T follicular helper cell (primary cell): ENCODE measurements at regions not wholly inside any gene's neighbourhood (a gene's known extent, or its start where the extent isn't known, plus 50 kb on each side); places are given as distances from the start of the nearest gene placed in this dataset.
"Not testable (repeated sequence)": the region's sequence is repeated elsewhere in the genome, so short reads cannot be mapped to it uniquely, and the experiment has no call there.

Source experiments
- DNase-seq: peaks from one replicate; pipeline ENCODE4 v3.0.0-alpha.2; 2020; ENCODE audit warnings: low read depth

DNA sequence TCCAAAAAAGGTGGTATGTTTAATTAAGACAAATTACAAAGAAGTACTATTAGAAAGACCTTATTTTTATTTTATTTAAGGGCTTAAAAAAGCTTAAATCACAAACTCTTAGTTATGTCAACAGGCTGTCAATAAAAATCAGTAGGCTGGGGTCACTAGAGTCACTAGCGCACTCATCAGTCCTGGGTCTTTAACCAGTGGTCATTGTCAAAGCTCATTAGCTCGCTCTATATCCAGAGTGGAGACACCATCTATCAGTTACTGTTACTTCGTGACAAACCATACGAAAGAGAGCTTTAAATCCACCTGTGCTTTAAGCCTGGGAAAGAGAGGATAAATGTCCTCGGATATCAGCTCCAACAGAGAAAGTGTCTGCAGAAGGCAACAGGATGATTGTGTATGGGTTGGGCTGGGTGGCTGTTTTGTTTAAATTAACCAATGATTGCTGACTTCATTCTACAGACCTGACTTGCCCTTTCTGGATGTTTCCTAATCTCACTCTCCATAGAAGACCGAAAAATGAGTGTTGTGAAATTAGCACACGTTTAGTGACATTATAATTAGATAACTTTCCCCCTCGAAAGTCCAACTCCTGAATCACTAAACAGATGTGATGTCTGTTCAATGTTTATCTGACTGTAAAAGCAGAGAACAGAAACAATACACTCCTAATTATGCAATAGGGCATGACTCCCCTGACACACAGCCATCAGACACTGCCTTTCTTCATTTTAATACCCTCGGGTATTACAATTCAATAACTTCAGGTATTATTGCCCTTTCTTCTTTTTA, 123.6 kb upstream of the TNPO1 start:
- DNase-seq, result no peak

DNA sequence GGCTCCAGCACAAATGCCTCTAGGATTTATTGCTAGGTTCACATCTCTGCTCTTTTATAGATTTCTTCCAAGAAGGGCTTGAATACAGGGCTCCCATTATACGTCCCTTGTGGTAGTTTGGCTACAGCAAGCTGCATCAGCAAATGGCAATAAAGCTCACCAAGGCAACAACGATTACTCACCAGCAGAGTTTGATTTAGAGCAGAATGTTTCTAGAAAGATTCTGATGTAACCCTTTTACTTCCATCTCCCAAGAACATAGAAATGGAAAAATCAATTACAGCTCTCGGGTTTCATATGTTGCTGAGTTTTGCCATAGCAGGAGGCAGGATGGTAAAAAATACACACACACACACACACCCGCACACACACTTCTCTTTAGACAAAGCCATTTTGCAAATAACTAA, 124.2 kb upstream of the TNPO1 start:
- DNase-seq, result no peak

DNA sequence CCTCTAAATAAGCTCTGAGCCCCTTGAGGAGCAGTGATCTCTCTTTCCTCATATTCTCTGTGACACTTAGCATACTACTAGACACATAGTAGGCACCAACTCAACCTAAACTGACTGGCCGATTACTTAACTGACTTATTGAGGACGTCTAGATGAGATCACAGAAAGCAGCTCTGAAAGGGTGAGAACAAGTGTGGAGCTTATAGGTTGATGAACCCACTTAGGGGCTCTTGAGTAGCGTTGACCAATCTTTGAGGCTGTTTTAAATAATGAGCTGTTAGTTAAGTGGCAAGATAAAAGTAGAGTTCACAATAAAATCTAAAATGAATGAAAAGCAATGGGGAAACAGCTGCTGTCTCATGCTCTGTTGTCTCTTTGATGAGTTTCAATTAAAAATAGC, 124.7 kb upstream of the TNPO1 start:
- no peak for DNase-seq

DNA sequence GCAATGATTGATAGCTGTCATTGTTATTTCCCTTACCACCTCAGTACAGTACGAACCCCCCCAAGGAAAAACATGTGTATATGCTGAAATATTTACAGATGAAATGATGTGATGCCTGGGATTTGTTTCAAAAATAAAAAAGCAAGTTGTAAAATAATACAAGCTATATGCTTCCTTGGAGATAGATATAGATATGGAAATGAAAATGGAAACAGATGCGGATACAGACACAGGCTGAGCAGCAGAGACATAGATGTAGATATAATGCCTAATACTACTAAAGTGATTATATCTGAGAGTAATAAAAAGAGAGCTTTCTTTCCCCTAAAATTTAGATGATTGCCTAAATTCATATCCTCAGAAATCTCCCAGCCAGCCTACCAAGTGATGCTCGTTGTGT, 127.5 kb upstream of the TNPO1 start:
- no peak for DNase-seq

DNA sequence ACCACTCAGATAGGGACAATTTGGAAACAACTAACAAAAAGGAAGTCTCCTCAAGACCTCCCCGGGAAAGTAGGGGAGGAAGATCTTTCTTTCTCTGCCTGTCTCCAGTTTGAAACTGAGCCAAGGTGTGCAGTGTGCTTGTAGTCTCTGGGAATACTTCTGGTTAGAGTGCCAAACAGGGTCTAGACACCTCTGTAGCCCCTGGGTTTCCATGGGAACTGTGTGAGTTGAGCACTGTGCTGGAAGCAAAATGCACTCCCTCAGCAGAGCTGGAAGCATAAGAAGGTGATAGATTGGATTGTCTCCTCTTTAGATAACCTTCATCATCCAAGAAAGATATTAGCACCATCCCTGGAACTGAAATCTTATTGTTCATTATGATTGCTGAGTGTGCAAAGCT, 129.2 kb upstream of the TNPO1 start:
- DNase-seq, result no peak

DNA sequence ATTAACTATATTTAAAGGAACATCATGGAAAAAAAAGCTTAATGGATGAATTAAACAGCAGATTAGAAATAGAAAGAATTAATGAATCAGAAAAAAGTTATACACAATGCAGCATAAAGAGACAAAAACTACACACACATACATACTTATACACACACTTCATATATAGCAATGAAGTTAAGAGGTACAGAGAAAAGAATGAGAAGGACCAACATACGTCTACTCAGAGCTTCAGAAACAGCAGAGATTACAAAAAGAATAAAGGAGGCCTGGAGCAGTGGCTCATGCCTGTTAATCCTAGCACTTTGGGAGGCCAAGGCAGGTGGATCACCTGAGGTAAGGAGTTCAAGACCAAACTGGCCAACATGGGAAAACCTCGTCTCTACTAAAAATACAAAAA, 133.9 kb upstream of the TNPO1 start:
- DNase-seq, result no peak

DNA sequence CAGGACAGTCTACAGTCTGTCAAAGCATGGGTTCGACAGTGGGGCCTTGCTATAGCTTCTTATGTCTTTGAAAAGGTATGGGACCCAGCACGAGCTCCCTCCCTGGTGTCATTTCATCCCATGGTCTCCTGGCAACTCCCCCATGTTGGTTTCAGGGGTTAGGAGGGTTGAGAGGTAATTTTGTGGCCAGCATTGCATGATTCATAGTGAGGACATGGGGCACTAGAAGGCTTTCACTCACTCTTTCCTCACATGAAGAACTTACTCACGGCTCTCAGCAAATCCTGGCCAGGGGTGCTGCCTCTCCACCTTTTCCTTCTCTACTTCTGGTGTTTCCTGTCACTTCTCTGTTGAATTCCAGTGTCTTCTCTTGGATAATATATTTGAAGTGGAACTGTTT, 134.7 kb upstream of the TNPO1 start:
- DNase-seq, result no peak

DNA sequence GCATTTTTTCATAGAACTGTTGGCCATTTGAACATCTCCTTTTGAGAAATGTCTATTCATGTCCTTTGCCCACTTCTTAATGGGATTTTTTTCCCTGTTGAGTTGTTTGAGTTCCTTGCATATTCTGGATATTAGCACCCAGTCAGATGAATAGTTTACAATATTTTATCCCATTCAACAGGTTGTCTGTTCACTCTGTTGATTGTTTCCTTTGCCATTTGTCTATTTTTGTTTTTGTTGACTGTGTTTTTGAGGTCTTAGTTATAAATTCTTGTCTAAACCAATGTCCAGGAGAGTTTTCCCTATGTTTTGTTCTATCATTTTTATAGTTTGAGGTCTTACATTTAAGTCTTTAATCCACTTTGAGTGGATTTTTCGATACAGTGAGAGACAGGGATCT, 139.0 kb upstream of the TNPO1 start:
- DNase-seq, result no peak

DNA sequence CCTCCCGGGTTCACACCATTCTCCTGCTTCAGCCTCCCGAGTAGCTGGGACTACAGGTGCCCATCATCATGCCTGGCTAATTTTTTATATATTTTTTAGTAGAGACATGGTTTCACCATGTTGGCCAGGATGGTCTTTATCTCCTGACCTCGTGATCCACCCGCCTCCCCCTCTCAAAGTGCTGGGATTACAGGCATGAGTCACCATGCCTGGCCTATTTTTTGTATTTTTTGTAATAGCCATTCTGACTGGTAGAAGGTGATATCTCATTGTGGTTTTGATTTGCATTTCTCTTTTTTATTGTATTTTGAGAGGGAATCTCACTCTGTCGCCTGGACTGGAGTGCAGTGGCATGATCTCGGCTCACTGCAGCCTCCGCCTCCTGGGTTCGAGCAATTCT, 139.6 kb upstream of the TNPO1 start:
- not testable (repeated sequence) for DNase-seq

DNA sequence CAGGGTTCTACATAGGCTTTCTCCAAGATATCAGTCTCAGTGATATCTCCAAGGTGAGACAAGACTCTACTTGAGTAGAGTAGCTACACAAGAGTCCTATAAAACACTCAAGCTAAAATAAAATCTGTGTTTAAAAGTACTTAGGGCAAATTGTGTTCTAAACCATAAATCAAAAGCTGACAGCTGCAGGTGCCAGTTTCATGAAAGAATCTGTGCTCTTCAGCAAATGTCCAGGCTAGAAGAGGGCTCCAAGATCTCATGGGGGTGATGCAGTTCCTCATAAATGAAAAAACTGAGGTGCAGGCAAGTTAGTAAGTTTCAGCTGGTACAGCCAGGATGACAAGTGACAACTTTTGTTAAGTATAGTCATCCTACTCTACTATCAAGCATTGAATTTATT, 142.8 kb upstream of the TNPO1 start:
- no peak for DNase-seq

DNA sequence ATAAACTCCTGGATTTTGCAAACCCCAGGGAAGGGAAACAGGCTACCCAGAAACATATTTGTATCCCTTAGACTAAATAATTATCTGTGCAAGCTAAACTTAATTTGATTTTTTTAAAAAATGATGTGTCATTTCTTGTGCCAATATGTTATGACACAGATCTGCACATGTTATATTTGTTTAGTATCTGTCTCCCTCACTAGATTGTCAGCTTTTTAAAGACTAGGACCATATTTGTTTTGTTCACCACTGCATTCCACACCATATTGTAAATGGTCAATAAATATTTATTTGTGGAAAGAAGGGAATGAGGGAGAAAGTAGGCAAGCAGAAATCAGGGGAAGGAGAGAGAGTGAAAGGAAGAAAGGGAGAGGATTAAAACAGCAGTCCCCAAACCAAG, 143.3 kb upstream of the TNPO1 start:
- DNase-seq, result no peak

DNA sequence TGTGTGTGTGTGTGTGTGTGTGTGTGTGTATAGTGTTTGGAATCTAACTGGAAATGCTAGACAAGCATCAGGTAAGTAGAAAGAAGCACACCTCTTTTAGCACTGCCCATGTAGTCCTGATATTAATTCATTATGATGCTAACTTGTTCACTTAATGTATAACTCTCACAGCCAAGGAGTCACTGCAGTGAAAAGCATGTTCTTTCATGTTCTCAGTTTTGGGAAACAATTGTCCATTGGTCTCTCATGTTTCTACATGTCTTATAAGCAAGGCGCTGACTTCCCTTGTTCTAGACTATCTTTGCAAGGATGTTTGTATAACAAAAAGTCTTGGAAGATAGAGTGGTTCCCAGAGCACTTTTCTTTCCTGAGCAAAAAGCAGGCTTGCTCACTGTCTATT, 148.8 kb upstream of the TNPO1 start:
- DNase-seq, result no peak

DNA sequence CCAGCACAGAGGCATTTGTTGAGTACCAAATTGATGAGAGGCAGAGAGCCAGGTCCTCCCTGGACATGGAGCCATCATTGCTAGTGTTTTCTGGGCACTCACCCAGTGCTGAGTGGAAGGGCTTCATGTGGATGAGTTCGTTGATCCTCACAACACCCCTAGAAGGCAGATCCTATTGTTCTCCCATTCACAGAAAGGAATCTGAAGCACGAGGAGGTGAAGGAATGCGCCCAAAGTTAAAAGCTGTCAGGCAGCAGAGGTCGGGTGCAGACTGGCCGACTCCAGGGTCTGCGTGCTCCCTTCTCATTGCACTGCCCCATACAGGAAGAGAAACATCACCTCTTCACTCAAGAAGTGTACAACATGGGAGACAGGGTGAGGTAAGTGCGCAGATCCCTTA, 153.5 kb upstream of the TNPO1 start:
- DNase-seq, result no peak

DNA sequence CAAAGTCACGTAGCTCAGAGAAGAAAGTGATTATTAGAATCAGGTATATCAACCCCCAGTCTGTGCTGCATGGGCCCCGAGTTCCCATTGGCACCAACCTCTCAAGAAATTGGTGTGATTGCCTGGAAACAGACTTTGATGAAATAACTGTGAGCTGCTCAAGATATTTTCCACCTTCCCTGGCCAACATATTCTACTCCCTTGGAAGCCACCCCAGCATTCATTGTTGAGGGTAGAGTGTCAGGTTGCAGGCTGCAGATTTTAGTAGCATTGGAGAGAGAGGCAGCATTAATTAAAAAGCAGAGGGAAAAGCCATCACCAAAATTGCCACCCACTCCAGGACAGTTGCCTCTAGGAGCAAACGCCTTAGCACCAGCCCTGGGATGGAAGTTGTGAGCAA, 154.2 kb upstream of the TNPO1 start:
- no peak for DNase-seq

DNA sequence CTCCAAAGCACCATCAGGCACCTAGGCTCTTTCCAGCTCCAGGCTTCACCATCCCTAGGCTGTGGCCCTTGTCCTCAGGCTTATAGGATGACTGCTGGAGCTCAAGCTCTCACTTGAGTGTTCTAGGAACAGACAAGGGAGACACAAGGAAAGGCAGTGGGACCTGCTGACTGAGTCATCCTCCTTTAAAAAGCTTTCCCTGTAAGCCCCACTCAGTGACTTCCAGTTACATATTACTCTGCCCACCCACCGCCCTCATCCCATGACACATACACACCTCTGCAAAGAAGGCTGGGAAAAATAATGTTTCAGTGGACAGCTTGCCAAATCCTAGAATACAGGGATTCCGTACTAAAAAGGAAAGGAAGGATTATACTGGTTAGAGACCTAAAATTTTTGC, 154.2 kb upstream of the ZNF366 start:
- DNase-seq, result no peak

DNA sequence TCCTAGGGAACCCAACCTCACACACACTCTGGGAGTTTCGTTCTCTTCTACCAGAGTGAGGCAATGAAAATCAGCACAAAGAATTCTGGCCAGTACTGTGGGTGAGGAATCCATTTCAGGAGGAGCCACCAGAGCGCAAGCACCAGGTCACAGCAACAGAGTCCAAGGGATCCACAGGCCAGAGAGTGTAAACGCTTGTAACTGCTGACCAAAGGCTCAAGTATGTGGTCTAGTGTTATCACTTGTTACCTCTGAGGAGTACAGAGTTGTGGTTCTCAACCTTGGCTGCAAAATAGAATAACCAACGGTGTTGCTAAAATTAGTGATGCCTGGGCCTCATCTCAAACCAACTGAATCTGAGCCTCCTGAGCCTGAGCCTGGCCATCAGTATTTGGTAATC, 152.5 kb upstream of the ZNF366 start:
- DNase-seq, result no peak

DNA sequence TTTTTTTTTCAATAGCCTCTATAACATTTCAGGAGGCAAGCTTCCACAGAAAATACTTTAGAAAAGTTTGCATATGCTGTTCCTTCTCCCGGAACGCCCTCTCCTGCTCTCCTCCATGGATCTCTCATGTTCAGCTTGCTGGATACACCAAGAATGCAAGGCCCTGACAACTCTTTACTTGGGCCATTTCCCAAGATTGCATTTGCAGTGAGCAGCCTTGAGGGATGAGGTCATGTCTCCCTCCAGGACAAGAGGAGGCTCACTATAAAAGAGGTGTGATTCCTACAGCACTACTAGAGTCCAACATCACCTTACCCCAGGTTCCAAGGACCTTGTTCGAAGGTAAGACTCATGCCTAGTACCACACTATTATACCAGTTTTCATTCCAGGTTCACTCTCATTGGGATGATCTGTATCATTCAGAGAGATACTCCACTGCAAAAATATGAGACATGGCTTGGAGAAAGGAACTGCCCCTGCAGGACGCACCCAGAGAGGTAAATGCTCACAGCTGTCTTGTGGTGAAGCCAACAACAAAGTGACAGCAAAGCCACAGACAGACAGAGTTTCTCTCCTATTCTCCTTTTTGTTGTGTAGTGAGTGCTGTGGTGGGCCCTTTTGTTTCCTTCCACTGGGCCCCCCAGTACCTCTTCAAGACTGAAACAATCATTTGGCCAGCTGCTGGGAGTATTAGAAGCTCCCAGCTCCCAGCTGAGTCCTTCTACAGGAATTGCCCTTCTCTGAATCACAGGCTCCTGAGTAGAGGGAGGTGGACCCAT, 151.7 kb upstream of the ZNF366 start:
- DNase-seq, result no peak

DNA sequence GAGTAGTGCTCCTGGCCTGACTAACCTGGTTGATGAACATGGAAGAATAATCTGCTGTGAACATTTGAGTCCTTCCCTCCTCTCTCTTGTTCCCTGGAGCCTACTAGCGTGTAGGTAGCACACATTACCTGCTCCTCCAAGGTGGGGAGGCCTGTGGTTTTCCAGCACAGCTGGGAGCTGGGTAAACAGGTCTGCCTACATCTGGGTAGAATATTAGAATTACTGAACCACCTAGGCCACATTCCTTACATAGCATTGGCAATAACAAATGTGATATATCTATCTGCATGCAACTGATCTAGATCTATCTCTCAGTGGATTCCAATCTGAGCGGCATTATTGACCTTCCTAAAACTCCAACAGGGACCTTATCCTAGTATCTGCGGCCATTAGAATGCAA, 151.0 kb upstream of the ZNF366 start:
- DNase-seq, result no peak

DNA sequence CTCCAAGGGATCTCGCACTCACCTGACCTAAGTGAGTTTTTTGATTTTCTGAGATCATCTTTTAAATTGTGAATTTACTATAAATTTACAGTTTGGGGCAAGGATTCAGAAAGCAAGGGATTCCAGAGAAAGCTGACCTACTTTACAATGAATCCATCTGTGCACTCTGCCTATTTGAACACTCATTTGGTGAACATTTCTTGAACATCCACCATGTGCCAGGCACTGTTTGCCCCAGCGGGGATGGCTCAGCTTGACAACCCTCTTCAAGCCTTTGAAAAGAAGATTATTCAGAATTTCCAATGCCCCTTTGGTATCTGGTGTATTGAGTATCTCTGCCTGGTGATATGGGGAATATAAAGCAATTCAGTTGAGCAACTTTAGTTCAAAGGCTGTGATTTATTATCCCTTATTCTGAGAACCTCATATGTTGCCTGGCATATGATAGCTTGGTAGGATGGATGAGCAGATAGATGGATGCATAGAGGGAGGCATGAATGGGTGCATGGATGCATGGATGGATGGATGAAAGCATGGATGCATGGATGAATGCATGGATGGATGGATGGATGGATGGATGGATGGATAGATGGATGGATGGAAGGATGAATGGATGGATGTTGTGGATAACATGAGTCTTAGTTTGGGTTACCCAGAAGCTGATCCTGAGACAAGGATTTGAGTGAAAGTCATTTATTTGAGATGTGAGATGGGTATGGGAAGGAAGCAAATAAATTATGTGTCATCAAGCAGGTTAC, 149.7 kb upstream of the ZNF366 start:
- DNase-seq, result no peak

DNA sequence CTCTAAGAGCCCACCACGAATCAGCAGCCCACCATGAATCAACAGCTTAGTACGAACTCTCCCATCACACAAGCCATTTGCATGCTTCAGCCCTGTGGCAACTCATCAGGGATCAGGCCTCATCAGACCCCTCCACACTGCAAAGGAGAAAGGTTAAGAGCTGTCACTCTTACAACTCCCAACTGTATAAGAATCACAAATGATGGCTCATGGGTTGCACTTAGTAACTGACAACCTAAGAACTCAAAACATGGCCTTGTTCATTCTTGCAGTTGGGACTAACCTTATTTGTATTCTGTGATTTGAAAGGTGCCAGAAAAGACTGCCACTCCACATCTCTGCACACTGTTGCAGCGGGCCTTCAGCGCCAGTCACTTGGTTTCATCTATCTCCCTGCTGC, 149.1 kb upstream of the ZNF366 start:
- no peak for DNase-seq

DNA sequence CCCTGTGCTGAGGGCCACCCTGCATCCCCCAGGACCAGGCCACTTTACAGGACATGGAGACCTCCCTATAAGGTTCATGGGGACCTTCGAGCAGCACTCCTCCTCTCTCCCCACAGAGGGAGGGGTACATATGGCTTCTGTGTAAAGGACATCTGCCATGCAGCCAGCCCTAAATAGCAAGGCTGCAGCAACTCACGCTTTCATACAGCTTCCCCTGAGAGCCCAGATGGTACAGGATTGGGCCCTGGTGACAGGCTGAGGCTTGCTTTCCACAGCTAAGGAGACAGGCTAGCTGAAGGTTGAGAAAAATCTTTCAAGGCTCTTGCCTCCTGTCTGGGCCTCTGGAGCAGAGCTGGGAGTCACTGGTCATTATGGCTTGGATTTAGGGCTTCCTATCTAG, 147.0 kb upstream of the ZNF366 start:
- no peak for DNase-seq

DNA sequence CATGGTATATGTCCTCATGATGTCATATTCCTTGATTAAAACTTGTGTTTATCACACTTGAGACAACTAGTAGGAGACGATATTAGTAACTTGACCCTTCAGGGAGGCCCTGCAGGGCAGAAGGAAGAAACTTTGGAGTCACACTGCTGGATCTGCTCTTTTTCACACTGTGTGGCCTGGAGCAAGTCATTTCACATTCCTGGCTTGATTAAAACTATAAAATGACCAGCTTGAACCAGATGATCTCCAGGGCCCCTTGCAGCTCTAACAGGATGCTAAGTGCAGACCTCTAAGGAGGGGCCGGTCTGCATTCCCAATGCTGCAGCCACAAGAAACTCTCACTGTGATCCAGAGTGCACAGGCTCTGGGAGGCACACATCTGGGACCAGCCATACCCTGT, 146.4 kb upstream of the ZNF366 start:
- DNase-seq, result no peak

DNA sequence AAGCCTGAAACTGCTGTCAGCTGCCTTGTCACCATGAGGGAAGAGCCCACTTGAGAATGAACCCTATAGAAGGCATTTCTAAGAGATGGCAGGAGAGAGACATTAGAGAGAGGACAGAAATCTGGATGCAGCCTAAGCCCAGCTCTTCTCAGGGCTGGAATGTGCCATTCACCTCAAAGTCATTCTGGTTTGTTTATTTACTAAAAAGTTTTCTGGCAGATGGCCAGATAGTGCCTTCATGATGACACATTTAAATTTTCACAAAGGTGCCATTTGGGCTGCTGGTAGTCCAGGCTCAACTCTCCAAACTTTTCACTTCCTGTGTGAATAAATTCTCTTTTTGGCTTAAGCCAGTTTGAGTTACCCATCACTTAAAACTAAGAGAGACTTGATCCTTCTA, 144.6 kb upstream of the ZNF366 start:
- no peak for DNase-seq
